ENCODE measurements at regions not wholly inside any gene's neighbourhood (a gene's known extent, or its start where the extent isn't known, plus 50 kb on each side); places are given as distances from the start of the nearest gene placed in this dataset.

GRCh38 chr13:24050796-24051715 lies 109.5 kb upstream of the SPATA13 start:
- TF ChIP-seq CTCF (conservative IDR thresholded peaks at IDR 0.05; ENCODE audit: low read length) (no peak), EZH2phosphoT487 (IDR thresholded peaks at IDR 0.05; ENCODE audit: borderline replicate concordance) (no peak)

Measured in Loucy (cell line).